ENCODE measurements at regions not wholly inside any gene's neighbourhood (a gene's known extent, or its start where the extent isn't known, plus 50 kb on each side); places are given as distances from the start of the nearest gene placed in this dataset.

GRCh38 chr13:44058067-44058466 lies 178.4 kb downstream of the LACC1 start:
- no peak for DNase-seq

GRCh38 chr13:44058624-44059215 lies 179.0 kb downstream of the LACC1 start:
- DNase-seq, result no peak

DNA sequence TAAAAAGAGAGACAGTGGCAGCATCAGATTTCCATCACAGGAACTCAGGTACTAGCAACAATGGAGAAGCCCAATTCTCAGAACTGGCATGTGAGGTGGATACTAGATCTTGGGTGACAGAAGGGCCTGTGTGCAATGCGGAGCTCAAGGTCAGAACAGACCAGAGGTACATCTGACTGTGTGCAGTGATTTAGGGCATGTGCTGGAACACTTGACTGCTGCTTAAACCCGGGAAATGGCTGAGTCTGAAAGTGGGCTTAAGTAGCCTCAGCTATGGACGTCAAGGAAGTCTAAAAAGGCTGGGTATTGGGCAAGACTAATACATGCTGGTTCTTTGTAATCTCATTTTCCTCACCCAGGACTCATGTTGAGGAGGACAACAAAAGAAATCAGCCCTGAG lies 182.2 kb downstream of the LACC1 start:
- no peak for DNase-seq

GRCh38 chr13:44063467-44063866 lies 183.8 kb downstream of the LACC1 start:
- DNase-seq, result no peak

- DNase-seq, result no peak
Measured at GRCh38 chr13:44063881-44064280, 184.2 kb downstream of the LACC1 start.

DNA sequence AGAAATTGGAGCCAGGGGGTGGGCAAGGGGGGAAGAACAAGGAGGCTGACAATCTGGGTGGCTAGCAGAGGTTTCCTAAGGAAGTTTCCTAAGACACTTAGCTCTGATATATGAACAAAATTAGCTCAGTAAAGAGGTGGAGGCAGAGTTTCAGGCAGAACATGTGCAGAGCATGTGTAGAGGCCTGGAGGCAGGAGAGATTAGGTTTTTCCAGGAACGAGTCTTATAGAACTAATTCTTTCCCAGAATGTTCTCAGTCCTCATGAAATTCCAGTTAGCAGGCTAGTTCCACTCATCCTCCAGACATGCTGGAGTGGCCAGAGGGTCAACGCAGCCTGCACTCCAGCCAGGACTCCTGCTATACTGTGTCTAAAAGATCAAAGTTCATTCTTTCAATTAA lies 184.7 kb downstream of the LACC1 start:
- DNase-seq, result no peak

GRCh38 chr13:44068169-44068568 lies 188.5 kb downstream of the LACC1 start:
- no peak for DNase-seq

GRCh38 chr13:44068737-44069136 lies 189.0 kb downstream of the LACC1 start:
- no peak for DNase-seq

DNA sequence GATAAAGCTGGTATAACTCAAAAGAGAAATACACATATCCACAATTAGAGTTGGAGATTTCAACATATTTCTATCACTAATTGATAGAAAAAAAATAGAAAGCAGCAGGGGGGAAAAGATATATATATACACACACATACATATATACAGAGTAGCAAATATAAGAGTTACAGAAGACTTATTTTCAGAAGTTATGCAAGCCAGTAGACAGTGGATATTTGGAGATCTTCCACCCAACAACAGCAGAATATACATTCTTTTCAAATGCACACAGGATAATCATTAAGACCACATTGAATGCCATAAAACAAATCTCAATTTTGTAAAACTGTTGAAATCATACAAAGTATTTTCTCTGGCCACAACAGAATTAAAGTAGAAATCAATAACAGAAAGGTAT lies 192.8 kb downstream of the LACC1 start:
- no peak for DNase-seq

DNA sequence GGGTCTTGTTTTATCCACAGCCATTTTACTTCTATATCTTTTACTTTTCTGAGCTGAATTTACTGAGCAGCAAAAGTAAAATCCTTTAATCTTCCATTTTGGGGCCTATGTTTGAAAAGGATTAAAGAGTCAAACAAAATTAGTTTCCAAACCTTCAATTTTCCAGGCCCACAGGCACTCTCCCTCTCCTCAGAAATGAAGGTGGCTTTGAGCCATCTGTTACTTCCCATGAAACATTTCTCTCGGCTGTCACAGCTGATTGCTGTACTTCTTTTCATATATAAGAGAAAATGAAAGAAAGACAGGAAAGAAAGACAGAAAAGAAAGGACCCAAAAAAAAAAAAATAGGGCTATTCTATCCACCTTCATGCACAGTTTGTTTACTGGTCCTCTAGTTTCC lies 194.9 kb downstream of the LACC1 start:
- no peak for DNase-seq

- no peak for DNase-seq
Measured at GRCh38 chr13:44075113-44075512, 195.4 kb downstream of the LACC1 start.

DNA sequence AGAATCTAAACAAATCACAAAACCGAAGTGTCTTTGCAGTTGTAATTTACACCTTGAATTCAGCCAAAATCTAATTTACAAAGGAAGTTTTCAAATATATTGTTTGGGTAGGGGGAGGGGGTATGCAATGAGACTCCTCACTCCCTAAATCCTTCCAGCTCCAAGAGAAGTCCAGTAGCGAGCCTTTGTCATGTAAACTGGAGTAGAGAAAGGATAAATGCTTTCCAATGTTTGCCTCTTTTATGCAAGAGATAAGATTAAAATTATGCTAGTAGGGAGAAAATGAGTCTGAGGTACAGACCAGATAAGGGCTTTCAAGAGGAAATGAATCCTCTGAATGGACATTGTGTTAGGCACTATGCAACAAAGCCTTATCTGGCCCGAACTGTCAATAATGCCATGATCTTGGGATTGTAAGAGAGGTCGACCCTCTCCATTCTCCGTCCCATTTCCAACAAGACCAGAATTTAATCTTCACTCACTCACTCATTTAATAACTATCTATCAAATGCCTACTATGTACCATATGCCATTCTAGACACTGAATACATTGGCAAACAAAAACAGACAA lies 199.2 kb downstream of the LACC1 start:
- no peak for DNase-seq

DNA sequence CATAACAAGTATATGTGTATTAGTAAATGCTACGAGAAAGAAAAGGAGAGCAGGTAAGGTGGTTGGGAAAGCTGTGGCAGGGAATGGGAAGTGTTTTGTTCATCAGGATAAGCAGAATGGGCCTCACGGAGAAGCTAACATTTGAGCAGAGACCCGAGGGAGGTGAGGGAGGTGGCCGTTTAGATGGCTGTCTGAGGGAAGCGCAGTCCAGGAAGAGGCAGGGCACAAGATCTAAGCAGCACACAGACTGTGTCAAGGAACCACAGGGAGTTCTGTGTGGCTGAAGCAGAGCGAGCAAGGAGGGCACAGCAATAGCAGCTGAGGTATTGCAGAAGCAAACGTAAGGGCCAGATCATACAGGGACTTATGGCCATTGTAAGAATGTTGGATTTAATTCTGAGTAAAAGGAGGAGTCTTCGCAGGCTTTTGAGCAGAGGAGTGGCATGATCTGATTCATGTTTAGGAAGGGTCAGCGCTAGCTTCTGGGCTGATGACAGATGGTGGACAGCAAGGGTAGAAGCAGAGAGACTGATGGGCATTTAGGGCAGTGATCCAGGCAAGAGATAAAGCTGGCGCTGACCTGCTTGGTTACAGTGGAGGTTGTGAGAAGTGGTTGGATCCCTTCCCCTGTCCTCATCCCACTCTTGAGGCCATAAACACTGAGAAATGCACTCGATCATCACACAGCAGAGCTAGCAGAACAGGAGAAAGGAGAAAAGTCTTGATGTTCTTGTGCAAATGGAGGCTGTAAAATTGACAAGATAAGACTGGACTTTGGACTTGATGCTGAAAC lies 199.9 kb downstream of the LACC1 start:
- DNase-seq, result no peak

DNA sequence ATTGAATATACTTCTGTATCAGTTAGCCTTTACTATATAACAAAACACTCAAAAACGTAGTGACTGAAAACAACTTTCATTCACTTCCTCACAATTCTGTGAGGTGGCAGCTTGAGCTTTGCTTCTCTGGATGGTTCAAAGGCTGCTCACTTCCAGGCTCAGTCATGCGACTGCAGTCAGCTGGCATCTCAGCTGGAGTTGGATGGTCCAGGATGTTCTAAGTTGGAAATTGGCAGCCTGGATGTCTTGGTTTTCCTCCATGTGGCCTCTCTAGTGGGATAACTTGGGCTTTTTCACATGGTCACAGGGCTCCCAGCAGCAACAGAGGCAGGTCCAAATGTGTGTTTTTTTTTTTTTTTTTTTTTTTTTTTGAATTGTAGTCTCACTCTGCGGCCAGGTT lies 204.4 kb downstream of the LACC1 start:
- no peak for DNase-seq

DNA sequence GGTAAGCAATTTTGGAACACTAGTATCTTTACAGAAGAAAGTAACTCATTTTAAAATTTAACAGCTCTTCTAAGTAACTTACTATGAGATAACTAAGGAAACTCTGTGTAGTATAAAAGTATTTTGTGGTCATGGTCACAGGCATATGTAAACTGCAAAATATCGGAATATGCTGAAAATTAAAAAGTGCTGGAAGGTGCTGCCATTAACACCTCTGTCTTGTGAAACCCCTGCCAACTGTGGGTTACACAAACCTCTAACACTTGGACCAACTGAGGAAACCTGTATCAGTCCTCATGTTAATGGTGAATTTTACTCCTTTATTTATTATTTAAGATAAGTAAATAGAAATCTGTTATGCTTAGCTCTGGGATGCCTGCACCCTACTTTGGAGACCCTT lies 206.7 kb downstream of the LACC1 start:
- no peak for DNase-seq

GRCh38 chr13:44088411-44088810 lies 208.7 kb downstream of the LACC1 start:
- no peak for DNase-seq

DNA sequence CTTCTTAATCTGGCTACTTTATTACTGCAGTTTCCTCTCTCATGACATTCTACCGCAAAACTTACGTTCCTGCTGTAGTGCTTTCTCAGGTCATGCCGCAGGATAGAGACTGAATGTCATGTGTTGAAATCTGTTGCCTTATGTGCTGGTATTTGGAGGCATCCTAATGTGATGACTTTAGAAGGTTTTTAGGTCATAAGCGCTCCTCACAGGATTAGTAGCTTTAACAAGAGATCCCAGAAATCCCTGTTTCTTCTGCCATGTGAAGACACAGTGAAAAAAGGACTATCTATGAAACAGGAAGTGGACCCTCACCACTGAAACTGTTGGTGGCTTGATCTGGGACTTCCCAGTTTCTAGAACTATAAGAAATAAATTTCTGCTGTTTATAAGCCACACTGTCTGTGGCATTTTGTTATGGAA lies 209.3 kb downstream of the LACC1 start:
- no peak for DNase-seq

DNA sequence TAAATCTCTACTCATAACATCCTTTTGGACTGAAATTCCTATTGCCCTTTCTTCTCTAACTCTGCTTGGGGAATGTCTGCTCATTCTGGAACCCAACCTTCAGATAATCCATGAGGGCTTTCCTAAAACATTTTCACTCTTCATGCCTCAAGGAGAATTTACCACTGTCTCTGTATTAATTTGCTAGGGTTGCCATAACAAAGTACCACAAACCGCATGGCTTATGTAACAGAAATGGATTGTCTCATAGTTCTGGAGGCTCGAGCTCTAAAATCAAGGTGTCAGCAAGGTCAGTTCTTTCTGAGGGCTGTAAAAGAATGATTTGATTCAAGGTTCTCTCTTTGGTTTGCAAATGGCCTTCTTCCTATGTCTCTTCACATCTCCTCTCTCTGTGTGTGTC lies 209.7 kb downstream of the LACC1 start:
- no peak for DNase-seq

GRCh38 chr13:44092078-44092970 lies 212.6 kb downstream of the LACC1 start:
- DNase-seq, result no peak

DNA sequence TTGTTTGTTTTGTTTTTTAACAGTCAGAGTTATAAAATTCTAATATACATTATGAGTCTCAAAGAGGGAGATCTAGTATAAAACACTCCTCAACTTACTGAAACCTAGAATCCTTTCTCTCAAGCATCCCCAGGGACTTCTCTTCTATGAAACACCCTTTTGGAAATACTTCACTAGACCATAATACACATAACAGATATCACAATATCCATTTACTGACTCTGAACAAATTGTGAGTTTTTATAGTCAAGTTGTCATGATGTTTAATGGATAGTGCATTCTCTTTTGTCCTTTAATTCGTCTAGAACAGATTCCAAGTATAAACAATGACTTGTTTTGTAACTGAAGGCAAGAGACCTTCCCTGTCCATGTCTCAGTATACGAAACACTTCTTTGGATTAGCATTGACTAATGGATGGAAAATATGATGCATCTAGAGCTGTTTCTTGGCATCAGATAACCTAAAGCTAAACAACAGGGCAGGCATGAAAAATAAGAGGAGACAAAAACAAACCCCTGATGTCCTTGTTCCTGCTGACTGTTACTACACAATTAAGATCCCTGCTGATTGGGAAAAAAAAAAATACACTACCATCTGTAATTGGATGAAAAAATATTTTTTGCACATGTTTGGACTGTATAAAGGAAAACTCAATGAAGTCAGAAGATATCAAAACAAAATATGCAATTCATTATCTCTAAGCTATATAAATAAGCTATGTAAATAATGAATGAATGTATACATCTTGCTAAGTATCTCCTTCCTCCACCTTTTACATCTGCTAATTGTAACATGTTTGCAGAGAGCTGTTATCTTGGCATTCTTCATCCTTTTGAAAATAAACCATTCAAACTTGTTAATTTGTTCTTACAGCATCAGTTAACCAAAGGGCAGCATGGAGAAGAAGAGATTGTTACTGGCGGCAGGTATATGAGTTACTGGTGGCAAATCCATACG lies 214.2 kb downstream of the LACC1 start:
- no peak for DNase-seq

- DNase-seq, result no peak
Measured at GRCh38 chr13:44096901-44097300, 217.2 kb downstream of the LACC1 start.

GRCh38 chr13:44098559-44098958 lies 218.9 kb downstream of the LACC1 start:
- no peak for DNase-seq
